GM18867 (cell line): ENCODE measurements at regions not wholly inside any gene's neighbourhood (a gene's known extent, or its start where the extent isn't known, plus 50 kb on each side); places are given as distances from the start of the nearest gene placed in this dataset.

Experiments used
- ATAC-seq: cut with Tn5 transposase; IDR thresholded peaks from one replicate; pipeline ENCODE4 v1.9.1; 2021; ENCODE audit warnings: mild to moderate bottlenecking, moderate library complexity; ENCODE audit not compliant: unreplicated experiment

DNA sequence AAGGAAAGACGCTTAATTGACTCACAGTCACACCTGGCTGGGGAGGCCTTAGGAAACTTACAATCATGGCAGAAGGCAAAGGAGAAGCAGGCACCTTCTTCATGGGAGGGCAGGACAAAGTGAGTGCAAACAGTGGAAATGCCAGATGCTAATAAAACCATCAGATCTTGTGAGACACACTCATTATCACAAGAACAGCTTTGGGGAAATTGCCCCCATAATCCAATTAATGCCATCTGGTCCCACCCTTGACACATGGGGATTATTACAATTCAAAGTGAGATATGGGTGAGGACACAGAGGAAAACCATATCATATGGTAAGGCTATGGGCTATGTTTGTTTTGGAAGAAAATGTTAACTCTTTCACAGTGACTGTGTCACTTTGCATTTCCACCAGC, 1272.5 kb upstream of the CELF2 start:
- no peak for ATAC-seq

- no peak for ATAC-seq
Observed at GRCh38 chr10:9757176-9757575, 1260.5 kb upstream of the CELF2 start.

- no peak for ATAC-seq
Observed at GRCh38 chr10:9759596-9759995, 1258.1 kb upstream of the CELF2 start.

GRCh38 chr10:9762966-9763656, 1254.6 kb upstream of the CELF2 start:
- no peak for ATAC-seq

DNA sequence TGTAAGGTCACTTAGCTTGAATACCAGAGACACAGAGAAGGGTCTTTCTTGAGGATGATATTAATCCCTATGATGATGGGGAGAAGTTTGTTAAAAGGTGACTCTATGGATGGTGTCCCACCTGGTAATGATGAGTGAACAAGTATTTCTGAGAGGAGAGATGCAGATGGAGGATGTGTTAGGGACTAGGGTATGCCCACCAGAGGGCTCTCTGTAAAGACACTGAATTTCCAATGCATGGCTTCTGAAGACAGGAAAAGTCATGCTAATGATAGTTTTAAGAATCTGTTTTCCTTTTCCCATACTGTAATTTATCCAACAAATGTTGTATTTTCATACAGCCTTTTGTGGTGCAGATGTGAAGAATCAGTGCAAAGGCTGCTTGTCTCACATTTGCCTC, 1250.9 kb upstream of the CELF2 start:
- ATAC-seq, result no peak

- no peak for ATAC-seq
Observed at GRCh38 chr10:9781666-9782065, 1236.0 kb upstream of the CELF2 start.

DNA sequence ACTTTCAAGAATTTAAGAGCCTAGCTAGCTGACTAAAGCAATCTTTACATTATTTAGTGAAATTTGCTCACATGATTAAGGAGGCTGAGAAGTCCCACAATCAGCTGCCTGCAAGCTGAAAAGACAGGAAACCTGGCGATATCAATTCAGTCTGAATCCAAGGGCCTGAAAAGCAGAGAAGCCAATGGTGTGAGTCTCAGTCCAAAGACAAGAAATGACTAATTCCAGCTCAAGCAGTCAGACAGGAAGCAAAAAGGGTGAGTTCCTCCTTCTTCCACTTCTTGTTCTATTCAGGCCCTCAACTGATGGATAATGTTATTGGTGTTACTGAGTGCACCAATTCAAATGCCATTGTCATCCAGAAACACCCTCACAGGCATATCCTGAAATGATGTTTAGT, 1231.6 kb upstream of the CELF2 start:
- ATAC-seq, result no peak

GRCh38 chr10:9786576-9786975, 1231.1 kb upstream of the CELF2 start:
- no peak for ATAC-seq

GRCh38 chr10:9789996-9790395, 1227.7 kb upstream of the CELF2 start:
- ATAC-seq, result no peak

- no peak for ATAC-seq
Observed at GRCh38 chr10:9792181-9792580, 1225.5 kb upstream of the CELF2 start.

DNA sequence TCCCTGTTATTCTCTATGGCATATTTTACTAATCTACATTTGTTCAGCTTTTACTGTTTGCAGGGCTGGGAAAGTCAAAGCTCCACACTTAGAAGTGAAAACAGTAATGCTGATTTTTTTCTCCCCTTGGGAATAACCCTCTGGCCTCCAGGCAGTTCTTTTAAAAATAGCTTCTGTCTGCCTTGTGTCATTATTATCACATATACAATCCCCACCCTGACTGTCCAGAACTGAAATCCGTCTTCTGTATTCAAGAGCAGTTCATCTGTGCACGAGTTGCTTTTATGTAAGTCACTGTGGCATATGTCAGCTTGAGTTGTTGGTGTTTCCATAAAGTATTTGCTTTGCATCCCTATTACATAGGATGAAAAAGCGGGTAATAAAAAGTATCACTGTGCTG, 1221.1 kb upstream of the CELF2 start:
- ATAC-seq, result no peak

- ATAC-seq, result no peak
Observed at GRCh38 chr10:9800011-9800410, 1217.7 kb upstream of the CELF2 start.

DNA sequence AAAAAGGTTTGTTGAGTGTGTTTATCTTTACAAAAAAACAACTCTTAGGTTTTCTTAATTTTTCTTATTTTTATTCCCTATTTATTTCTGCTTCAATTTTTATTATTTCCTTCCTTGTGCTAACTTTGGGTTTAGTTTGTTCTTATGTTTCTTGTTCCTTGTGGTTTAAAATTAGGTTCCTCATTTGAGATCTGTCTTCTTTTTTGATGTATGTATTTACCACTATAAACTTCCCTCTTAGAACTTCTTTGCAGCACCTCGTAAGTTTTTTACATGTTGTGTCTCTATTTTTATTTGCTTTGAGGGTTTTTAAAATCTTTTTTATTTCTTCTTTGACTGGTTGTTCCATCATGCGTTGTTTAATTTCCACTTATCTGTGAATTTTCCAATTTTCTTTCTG, 1217.1 kb upstream of the CELF2 start:
- no peak for ATAC-seq

DNA sequence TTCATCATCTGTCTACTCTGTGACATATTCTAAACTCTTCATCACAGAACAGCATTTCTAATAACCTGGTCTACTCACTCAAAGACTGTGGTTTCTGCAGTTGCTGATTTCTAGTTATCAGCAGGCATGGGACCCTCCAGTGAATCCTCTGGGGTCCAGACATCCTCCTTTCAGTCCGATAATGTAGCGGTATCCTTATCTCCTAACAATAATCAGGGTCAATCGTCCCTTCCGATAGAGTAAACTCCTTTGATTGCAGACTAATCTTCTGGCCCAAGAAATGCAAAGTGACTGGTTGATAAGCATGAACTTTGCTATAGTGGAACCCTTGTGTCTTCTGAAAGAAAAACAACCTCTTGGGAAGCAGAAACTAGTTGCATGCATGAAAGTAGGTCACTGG, 1209.8 kb upstream of the CELF2 start:
- ATAC-seq, result no peak

DNA sequence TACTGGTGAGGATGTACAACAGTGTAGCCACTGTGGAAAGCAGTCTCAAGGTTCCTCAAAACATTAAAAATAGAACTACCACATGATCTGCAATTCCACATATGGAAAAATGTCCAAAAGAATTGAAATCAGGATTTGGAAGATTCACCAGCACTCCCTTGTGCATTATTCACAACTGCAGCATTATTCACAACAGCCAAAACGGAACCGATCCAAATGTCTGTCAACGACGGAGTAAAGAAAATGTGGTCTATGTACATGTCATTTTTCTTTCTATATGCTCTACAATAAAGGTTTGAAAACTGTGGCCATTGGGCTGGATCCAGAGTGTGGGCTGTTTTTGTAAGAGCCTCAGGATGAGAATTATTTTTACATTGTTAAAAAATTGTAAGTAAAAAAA, 1206.1 kb upstream of the CELF2 start:
- ATAC-seq, result no peak

DNA sequence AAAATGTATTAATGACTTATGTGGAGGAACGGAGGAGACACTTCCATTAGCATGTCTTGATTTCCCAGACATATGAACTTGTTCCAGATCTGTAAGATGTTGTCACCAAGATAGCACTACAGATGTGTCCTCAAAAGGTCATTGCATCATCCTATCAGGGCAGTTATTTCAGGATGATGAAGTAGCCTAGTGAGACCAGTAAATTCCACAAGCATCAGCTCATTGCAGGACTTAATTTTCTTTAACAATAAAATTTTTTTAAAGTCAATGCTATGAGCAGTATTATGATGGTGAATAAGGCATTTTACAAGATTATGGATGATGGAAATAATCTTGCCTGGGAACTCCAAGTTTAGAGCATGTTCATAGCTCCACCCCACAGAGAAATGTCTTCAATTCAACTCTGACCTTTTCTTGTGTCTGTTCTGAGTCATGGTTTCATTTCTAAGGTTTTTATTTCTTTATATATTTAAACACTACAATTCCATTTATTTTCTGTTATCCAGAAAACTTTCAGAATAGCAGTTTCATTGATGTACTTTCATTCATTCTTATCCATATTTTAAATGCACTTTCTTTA, 1203.3 kb upstream of the CELF2 start:
- no peak for ATAC-seq

DNA sequence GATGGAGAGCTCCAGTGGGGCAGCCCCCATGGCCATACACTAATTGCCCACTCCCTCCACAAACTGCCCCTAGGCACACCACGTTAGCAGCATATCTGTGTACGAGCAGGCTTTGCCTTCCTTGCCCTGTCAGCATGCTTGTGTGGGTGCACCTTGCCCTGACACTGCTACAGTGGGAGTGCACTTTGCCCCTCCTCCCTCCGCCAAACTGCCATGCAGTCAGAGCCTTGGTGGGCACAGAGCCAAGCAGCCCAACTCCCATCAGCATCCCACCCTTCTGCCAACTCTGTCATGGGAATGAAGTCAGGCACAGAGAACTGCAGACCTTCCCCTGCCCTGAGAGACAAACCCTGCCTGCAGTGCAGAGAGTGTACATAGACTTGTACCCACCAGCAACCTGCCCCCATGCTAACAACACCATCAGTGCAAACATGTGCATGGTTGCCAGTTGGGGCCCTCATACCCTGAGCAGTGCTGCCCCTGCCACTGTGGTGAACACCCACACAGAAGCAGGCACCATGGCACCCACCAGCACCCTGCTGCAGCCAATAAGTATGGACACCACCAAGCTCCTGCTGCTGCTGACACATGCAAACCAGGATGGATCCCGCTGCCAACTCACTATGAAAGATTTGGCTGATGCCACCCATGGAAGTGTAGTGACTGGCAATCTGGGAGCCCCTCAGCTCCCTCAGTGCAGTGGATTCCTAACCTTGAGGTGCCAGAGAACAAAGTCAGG, 1197.7 kb upstream of the CELF2 start:
- ATAC-seq, result no peak

DNA sequence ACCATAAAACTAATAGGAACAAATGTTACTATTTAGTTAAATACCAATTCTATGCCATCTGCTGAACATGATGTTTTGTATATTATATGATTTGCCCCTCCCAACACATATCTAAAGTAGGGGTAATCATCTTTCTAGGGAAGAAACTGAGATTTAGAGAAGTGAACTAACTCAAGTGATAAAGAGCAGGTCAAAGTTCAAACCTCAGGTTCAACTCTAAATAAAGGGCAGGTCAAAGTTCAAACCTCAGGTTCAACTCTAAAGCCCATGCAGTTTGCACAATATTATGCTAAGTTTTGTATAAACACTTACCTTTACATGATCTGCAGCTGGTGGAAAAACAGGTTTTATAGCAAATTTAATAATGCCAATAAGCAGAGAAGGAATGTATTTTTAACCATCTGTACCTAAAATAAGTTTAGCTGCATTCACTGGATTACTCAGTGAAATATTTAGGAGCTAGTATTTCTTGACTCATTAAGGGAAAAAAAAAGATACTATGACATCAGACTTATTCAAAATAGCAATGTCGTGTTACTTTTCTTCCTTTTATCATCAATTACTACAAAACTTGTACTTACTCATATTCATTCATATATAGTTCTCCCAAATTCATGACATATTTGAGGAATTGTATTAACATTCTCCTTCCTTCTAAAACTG, 1194.3 kb upstream of the CELF2 start:
- no peak for ATAC-seq

DNA sequence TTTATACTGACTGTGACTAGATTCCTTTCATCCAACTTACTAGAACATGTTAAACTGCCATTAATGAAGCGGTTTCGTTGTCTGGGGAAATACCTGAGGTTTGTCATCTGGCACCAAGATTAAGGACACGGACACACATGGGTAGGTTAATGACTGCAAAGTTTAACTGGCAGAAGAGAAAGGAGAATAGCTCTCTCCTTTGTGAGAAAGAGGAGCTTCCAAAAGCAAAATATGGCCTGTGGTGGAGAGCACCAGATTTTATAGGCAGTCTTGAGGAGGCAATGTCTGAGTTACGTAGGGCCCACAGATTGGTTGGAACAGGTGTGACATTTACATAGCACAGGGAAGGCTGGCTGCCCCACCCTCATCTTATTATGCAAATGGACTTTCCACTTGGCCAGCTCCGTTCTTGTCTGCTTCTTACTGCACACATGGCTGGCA, 1193.0 kb upstream of the CELF2 start:
- ATAC-seq, result no peak

GRCh38 chr10:9825491-9826018, 1192.1 kb upstream of the CELF2 start:
- no peak for ATAC-seq

DNA sequence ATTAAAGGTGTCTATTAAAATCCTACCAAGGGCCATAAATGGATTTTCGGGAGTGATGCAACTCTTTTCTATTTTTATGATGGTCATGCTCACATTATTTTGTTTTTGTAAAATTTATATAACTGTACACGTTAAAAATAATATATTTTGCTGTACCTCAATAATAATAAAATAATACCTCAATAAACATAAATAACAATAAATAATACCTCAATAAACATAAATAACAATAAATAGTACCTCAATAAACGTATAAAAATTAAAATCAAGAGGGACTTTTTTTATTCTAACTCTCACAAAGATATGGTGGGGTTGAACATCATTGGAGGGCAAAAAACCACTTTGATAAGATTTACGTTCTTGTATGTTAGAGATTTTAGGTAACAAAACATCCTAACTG, 1189.6 kb upstream of the CELF2 start:
- ATAC-seq, result no peak

- ATAC-seq, result no peak
Observed at GRCh38 chr10:9833942-9834341, 1183.7 kb upstream of the CELF2 start.
